Right lobe of liver (tissue), 6 donors: ENCODE measurements at regions not wholly inside any gene's neighbourhood (a gene's known extent, or its start where the extent isn't known, plus 50 kb on each side); places are given as distances from the start of the nearest gene placed in this dataset.
A peak's percentile ranks its signal among the peaks of the same experiment; 100 is the strongest.

Experiments used
- ATAC-seq, 4 donors: fragments of 200-7000 bp; cut with Tn5 transposase; one replicate each; pipeline ENCODE4 v1.9.1; 2020; ENCODE audit warnings: mild to moderate bottlenecking in 4 of 4, moderate library complexity in 4 of 4
- DNase-seq, 3 donors: peaks; one replicate each; pipeline ENCODE4 v3.0.0-alpha.2; 2020
- H3K27ac ChIP-seq, 3 donors: fragments of 200-600 bp; one replicate each; pipeline ENCODE4 v1.8.0; 2022
- H3K27me3 ChIP-seq, 2 donors: fragments of 200-600 bp; one replicate each; pipeline ENCODE4 v1.8.0; 2022
- H3K36me3 ChIP-seq, 4 donors: fragments of 200-600 bp; sonication (generic) in 1 of 4; one replicate each; pipeline versions ENCODE4 v1.5.1 to v1.8.0; 2017 to 2022; ENCODE audit warnings: control low read depth in 1 of 4
- H3K4me1 ChIP-seq, 4 donors: fragments of 200-600 bp; sonication (generic) in 1 of 4; one replicate each; pipeline versions ENCODE4 v1.5.1 to v1.8.0; 2017 to 2022; ENCODE audit warnings: control low read depth in 1 of 4
- H3K4me3 ChIP-seq, 3 donors: fragments of 200-600 bp; one replicate each; pipeline ENCODE4 v1.8.0; 2022
- H3K9me3 ChIP-seq, 4 donors: fragments of 200-600 bp; sonication (generic) in 1 of 4; one replicate each; pipeline versions ENCODE4 v1.5.1 to v1.8.0; 2017 to 2022; ENCODE audit warnings: control low read depth in 1 of 4
- CTCF ChIP-seq, 4 donors: fragments of 200-600 bp in 3 of 4; fragments of 450-650 bp in 1 of 4; IDR thresholded peaks; one replicate each; pipeline versions ENCODE4 v1.5.1 to v1.8.0; 2016 to 2022; ENCODE audit warnings: antibody characterized with exemption in 4 of 4, mild to moderate bottlenecking in 2 of 4
- POLR2A ChIP-seq: fragments of 450-650 bp; IDR thresholded peaks from one replicate; pipeline ENCODE4 v1.6.1; 2017; ENCODE audit warnings: antibody characterized with exemption, mild to moderate bottlenecking
- WGBS: methylation state at CpG from one replicate; pipeline ENCODE4 v1.1.6; 2018; ENCODE audit warnings: low coverage, low lambda C conversion rate; ENCODE audit not compliant: insufficient coverage; ENCODE audit errors: missing lambda C conversion rate; 5-methylcytosine and 5-hydroxymethylcytosine counted together
- intact Hi-C, 2 donors: fragments of 100-400 bp; cut with DNase I; formaldehyde crosslinking; loops; one replicate each; pipeline versions ENCODE4 v1.11.2 to v1.14.1; 2022
- donor health status: DM: no; HTN: yes; CAD: no.
- donor health status: DM: no; HTN: no; CAD: no.
- donor health status: DM: no; HTN: no; CAD: no.
- donor health status: DM: no; HTN: yes; CAD: no.
- donor health status: DM: no; HTN: yes; CAD: no.

- Histone ChIP-seq H3K27ac (no peak overlapping the region), H3K36me3 (no peaks in the 10 kb centered on the region), H3K4me3 (no peak overlapping the region), H3K27me3 (no peaks in the 10 kb centered on the region), H3K9me3 (no peaks in the 10 kb centered on the region), H3K4me1 (no peaks in the 10 kb centered on the region)
- intact Hi-C loops = no loop called here
- 67% methylated on average over 3 of the region's 3 CpGs for WGBS
- DNase-seq (no peak), ATAC-seq (no peak)
- no peak for TF ChIP-seq POLR2A
Observed at GRCh38 chr15:95931619-95932018, 398.9 kb upstream of the NR2F2 start.

- Histone ChIP-seq H3K9me3 (no peaks in the 10 kb centered on the region), H3K4me3 (no peak overlapping the region), H3K36me3 (no peaks in the 10 kb centered on the region), H3K27me3 (no peaks in the 10 kb centered on the region), H3K4me1 (no peaks in the 10 kb centered on the region), H3K27ac (no peak overlapping the region)
- DNase-seq (no peak), ATAC-seq (no peak)
- intact Hi-C loops = no loop called here
- TF ChIP-seq CTCF (IDR thresholded peaks at IDR 0.05) = no peak
- TF ChIP-seq POLR2A = no peak
- WGBS = 100% methylated on average over 1 of the region's 2 CpGs
Observed at GRCh38 chr15:95932141-95932540, 398.4 kb upstream of the NR2F2 start.

- 73% methylated on average over 4 of the region's 4 CpGs for WGBS
- Histone ChIP-seq H3K27ac (no peak overlapping the region), H3K4me3 (no peak overlapping the region), H3K9me3 (no peaks in the 10 kb centered on the region), H3K27me3 (no peaks in the 10 kb centered on the region), H3K4me1 (no peaks in the 10 kb centered on the region), H3K36me3 (no peaks in the 10 kb centered on the region)
- ATAC-seq (no peak), DNase-seq (no peak)
- TF ChIP-seq CTCF (IDR thresholded peaks at IDR 0.05) (no peak), POLR2A (no peak)
- intact Hi-C loops = no loop called here
Observed at GRCh38 chr15:95932676-95933075, 397.8 kb upstream of the NR2F2 start.

- Histone ChIP-seq H3K27me3 (no peaks in the 10 kb centered on the region), H3K9me3 (no peaks in the 10 kb centered on the region), H3K4me3 (no peak overlapping the region), H3K4me1 (no peaks in the 10 kb centered on the region), H3K36me3 (no peaks in the 10 kb centered on the region), H3K27ac (no peak overlapping the region)
- intact Hi-C loops = no loop called here
- TF ChIP-seq POLR2A (no peak), CTCF (IDR thresholded peaks at IDR 0.05) (no peak)
- no peak for DNase-seq
- 42% methylated on average over 2 of the region's 2 CpGs for WGBS
- no peak for ATAC-seq
Observed at GRCh38 chr15:95935852-95936251, 394.6 kb upstream of the NR2F2 start.

- H3K9me3 ChIP-seq = no peaks in the 10 kb centered on the region
- ATAC-seq (peak in 1 of 4 donors; percentile 39), DNase-seq (no peak)
- TF ChIP-seq POLR2A = no peak
- no peak for TF ChIP-seq CTCF (IDR thresholded peaks at IDR 0.05)
- H3K27me3 ChIP-seq = no peaks in the 10 kb centered on the region
- H3K4me3 ChIP-seq = no peak overlapping the region
- 57% methylated on average over 1 of the region's 2 CpGs for WGBS
- no peak overlapping the region for H3K27ac ChIP-seq
- H3K36me3 ChIP-seq = no peaks in the 10 kb centered on the region
- no peaks in the 10 kb centered on the region for H3K4me1 ChIP-seq
- intact Hi-C loops = no loop called here
Observed at GRCh38 chr15:95937128-95937528, 393.4 kb upstream of the NR2F2 start.
